Thyroid gland (tissue), 4 donors: ENCODE measurements at regions not wholly inside any gene's neighbourhood (a gene's known extent, or its start where the extent isn't known, plus 50 kb on each side); places are given as distances from the start of the nearest gene placed in this dataset.

ENCODE experiments used
- DNase-seq, 2 donors: peaks; one replicate each; pipeline ENCODE4 v3.0.0-alpha.2; 2019
- H3K27ac ChIP-seq, 3 donors: fragments of 200-600 bp; sonication (generic); 1 replicate in 2 of 3; 2 replicates in 1 of 3; pipeline ENCODE4 v1.5.1; 2016 to 2019; ENCODE audit warnings: mild to moderate bottlenecking in 1 of 3, moderate library complexity in 1 of 3
- H3K27me3 ChIP-seq: fragments of 200-600 bp; sonication (generic); one replicate; pipeline ENCODE4 v1.5.1; 2019
- H3K36me3 ChIP-seq, 2 donors: fragments of 200-600 bp; sonication (generic); one replicate each; pipeline ENCODE4 v1.5.1; 2016 to 2019
- H3K4me1 ChIP-seq, 2 donors: fragments of 200-600 bp; sonication (generic); one replicate each; pipeline ENCODE4 v1.5.1; 2017 to 2019
- H3K4me3 ChIP-seq, 3 donors: fragments of 200-600 bp; sonication (generic); replicated peaks in 1 of 3; 1 replicate in 2 of 3; 2 replicates in 1 of 3; pipeline ENCODE4 v1.5.1; 2016; ENCODE audit warnings: mild to moderate bottlenecking in 1 of 3
- H3K9me3 ChIP-seq: fragments of 200-600 bp; sonication (generic); one replicate; pipeline ENCODE4 v1.5.1; 2017
- CTCF ChIP-seq, 6 experiments: fragments of 200-600 bp in 3 of 6; fragments of 450-650 bp in 3 of 6; sonication (generic) in 3 of 6; IDR thresholded peaks; one replicate each; pipeline ENCODE4 v1.5.1; 2016 to 2019; ENCODE audit warnings: antibody characterized with exemption in 6 of 6, mild to moderate bottlenecking in 2 of 6, inconsistent platforms in 1 of 6, moderate library complexity in 1 of 6
- POLR2A ChIP-seq, 2 donors: fragments of 450-650 bp; IDR thresholded peaks; one replicate each; pipeline ENCODE4 v1.6.1; 2017; ENCODE audit warnings: antibody characterized with exemption in 2 of 2, mild to moderate bottlenecking in 2 of 2, moderate library complexity in 1 of 2
- WGBS, 2 donors: methylation state at CpG; one replicate each; pipeline ENCODE4 v1.1.5; 2017; 5-methylcytosine and 5-hydroxymethylcytosine counted together
- intact Hi-C: fragments of 100-400 bp; cut with DNase I; formaldehyde crosslinking; loops from one replicate; pipeline ENCODE4 v1.15.1; 2023

GRCh38 chr4:26163425-26164362 is 157.1 kb upstream of the RBPJ start:
- H3K27ac ChIP-seq, result no peak overlapping the region
- intact Hi-C loops, result no loop called here
- DNase-seq, result no peak
- no peak overlapping the region for H3K4me3 ChIP-seq
- no peaks in the 10 kb centered on the region for H3K27me3 ChIP-seq
- TF ChIP-seq POLR2A (IDR thresholded peaks at IDR 0.05), result no peak
- TF ChIP-seq CTCF (IDR thresholded peaks at IDR 0.05), result no peak
- 73 to 80% methylated on average over 9 of the region's 9 CpGs for WGBS, 2 donors
- H3K4me1 ChIP-seq, result no peaks in the 10 kb centered on the region
- no peaks in the 10 kb centered on the region for H3K9me3 ChIP-seq
- no peaks in the 10 kb centered on the region for H3K36me3 ChIP-seq

GRCh38 chr4:26171501-26171900 is 149.3 kb upstream of the RBPJ start:
- Histone ChIP-seq H3K4me1 (peaks cover 7 to 10% of the 10 kb centered on the region in 2 donors), H3K9me3 (no peaks in the 10 kb centered on the region), H3K27me3 (no peaks in the 10 kb centered on the region), H3K36me3 (no peaks in the 10 kb centered on the region), H3K27ac (no peak overlapping the region), H3K4me3 (no peak overlapping the region)
- DNase-seq, result no peak
- 92 to 95% methylated on average over 5 of the region's 5 CpGs for WGBS, 2 donors
- intact Hi-C loops, result no loop called here
- TF ChIP-seq CTCF (IDR thresholded peaks at IDR 0.05) (no peak), POLR2A (IDR thresholded peaks at IDR 0.05) (no peak)

- H3K27me3 ChIP-seq, result no peaks in the 10 kb centered on the region
- no peak overlapping the region for H3K4me3 ChIP-seq
- no peak for TF ChIP-seq CTCF (IDR thresholded peaks at IDR 0.05)
- no peak for TF ChIP-seq POLR2A (IDR thresholded peaks at IDR 0.05)
- DNase-seq, result no peak
- 62 to 64% methylated on average over 9 of the region's 9 CpGs for WGBS, 2 donors
- no peaks in the 10 kb centered on the region for H3K36me3 ChIP-seq
- H3K9me3 ChIP-seq, result no peaks in the 10 kb centered on the region
- H3K27ac ChIP-seq, result no peak overlapping the region
- intact Hi-C loops, result no loop called here
- H3K4me1 ChIP-seq, result peaks cover 9 to 12% of the 10 kb centered on the region in 2 donors
These were observed 148.9 kb upstream of the RBPJ start for GRCh38 chr4:26171941-26172340.

GRCh38 chr4:26173619-26174018 is 147.2 kb upstream of the RBPJ start:
- intact Hi-C loops, result no loop called here
- DNase-seq, result no peak
- Histone ChIP-seq H3K9me3 (no peaks in the 10 kb centered on the region), H3K27ac (no peak overlapping the region), H3K4me1 (peaks cover 9 to 12% of the 10 kb centered on the region in 2 donors), H3K36me3 (no peaks in the 10 kb centered on the region), H3K4me3 (no peak overlapping the region), H3K27me3 (no peaks in the 10 kb centered on the region)
- TF ChIP-seq CTCF (IDR thresholded peaks at IDR 0.05) (no peak), POLR2A (IDR thresholded peaks at IDR 0.05) (no peak)
- 49 to 50% methylated on average over 7 of the region's 7 CpGs for WGBS, 2 donors

GRCh38 chr4:26174027-26174426 is 146.8 kb upstream of the RBPJ start:
- 60 to 72% methylated on average over 9 of the region's 9 CpGs for WGBS, 2 donors
- no peaks in the 10 kb centered on the region for H3K36me3 ChIP-seq
- H3K4me1 ChIP-seq, result peaks cover 9 to 12% of the 10 kb centered on the region in 2 donors
- no peak for DNase-seq
- TF ChIP-seq POLR2A (IDR thresholded peaks at IDR 0.05), result no peak
- TF ChIP-seq CTCF (IDR thresholded peaks at IDR 0.05), result no peak
- no peak overlapping the region for H3K4me3 ChIP-seq
- no peaks in the 10 kb centered on the region for H3K27me3 ChIP-seq
- intact Hi-C loops, result no loop called here
- no peaks in the 10 kb centered on the region for H3K9me3 ChIP-seq
- no peak overlapping the region for H3K27ac ChIP-seq
